Neural cell (in vitro differentiated cells): ENCODE measurements at regions not wholly inside any gene's neighbourhood (a gene's known extent, or its start where the extent isn't known, plus 50 kb on each side); places are given as distances from the start of the nearest gene placed in this dataset.

ENCODE experiments used
- CTCF ChIP-seq: fragments of 450-650 bp; IDR thresholded peaks from 2 replicates; pipeline ENCODE4 v1.5.1; 2014; ENCODE audit warnings: antibody characterized with exemption, mild to moderate bottlenecking, moderate library complexity; ENCODE audit not compliant: poor library complexity, severe bottlenecking
- EP300 ChIP-seq: fragments of 450-650 bp; conservative IDR thresholded peaks from 2 replicates; pipeline ENCODE4 v1.6.1; 2014; ENCODE audit warnings: antibody characterized with exemption, mild to moderate bottlenecking, moderate library complexity; ENCODE audit not compliant: poor library complexity, severe bottlenecking
- EZH2 ChIP-seq: fragments of 200-600, 300-800 bp; shearing (Covaris generic), sonication (generic); IDR thresholded peaks from 2 replicates; pipeline ENCODE4 v1.6.1; 2014; ENCODE audit warnings: antibody characterized with exemption, low read length, borderline replicate concordance, mild to moderate bottlenecking; ENCODE audit not compliant: insufficient read depth, poor library complexity, severe bottlenecking
- MXI1 ChIP-seq: fragments of 450-650 bp; conservative IDR thresholded peaks from 2 replicates; pipeline ENCODE4 v1.6.1; 2014; ENCODE audit warnings: antibody characterized with exemption, mild to moderate bottlenecking; ENCODE audit not compliant: poor library complexity, severe bottlenecking
- POLR2AphosphoS5 ChIP-seq: IDR thresholded peaks from 2 replicates; pipeline ENCODE4 v1.6.1; 2012
- RAD21 ChIP-seq: fragments of 450-650 bp; conservative IDR thresholded peaks from 2 replicates; pipeline ENCODE4 v1.6.1; 2014; ENCODE audit warnings: antibody characterized with exemption, mild to moderate bottlenecking, moderate library complexity
- REST ChIP-seq: IDR thresholded peaks from 2 replicates; pipeline ENCODE4 v1.6.1; 2012; ENCODE audit warnings: borderline replicate concordance
- SMC3 ChIP-seq: fragments of 450-650 bp; conservative IDR thresholded peaks from 2 replicates; pipeline ENCODE4 v1.6.1; 2014; ENCODE audit warnings: antibody characterized with exemption, mild to moderate bottlenecking, moderate library complexity; ENCODE audit not compliant: poor library complexity
- TAF1 ChIP-seq: IDR thresholded peaks from 2 replicates; pipeline ENCODE4 v1.6.1; 2012; ENCODE audit warnings: low read depth

GRCh38 chr20:62528983-62529891, 53.4 kb upstream of the GATA5 start:
- no peak for TF ChIP-seq CTCF
- no peak for TF ChIP-seq TAF1
- no peak for TF ChIP-seq MXI1
- TF ChIP-seq POLR2AphosphoS5, result no peak
- no peak for TF ChIP-seq REST
- no peak for TF ChIP-seq RAD21
- no peak for TF ChIP-seq EP300
- TF ChIP-seq EZH2, result no peak
- TF ChIP-seq SMC3, result no peak
